H9 (cell line): ENCODE measurements at regions not wholly inside any gene's neighbourhood (a gene's known extent, or its start where the extent isn't known, plus 50 kb on each side); places are given as distances from the start of the nearest gene placed in this dataset.

Experiments
- DNase-seq: peaks from one replicate; pipeline ENCODE4 v3.0.0-alpha.2; 2017
- H2AFZ ChIP-seq: one replicate; pipeline ENCODE4 v1.6.1; 2013; ENCODE audit warnings: mild to moderate bottlenecking, low read length, control low read depth, moderate library complexity
- H2AK5ac ChIP-seq: 2 replicates; pipeline ENCODE4 v1.6.1; 2013; ENCODE audit warnings: low read length, control low read depth, mixed read lengths; ENCODE audit not compliant: insufficient read length
- H2BK120ac ChIP-seq: one replicate; pipeline ENCODE4 v1.6.1; 2013; ENCODE audit warnings: low read depth, mild to moderate bottlenecking, low read length, control low read depth, inconsistent platforms; ENCODE audit not compliant: poor library complexity, severe bottlenecking
- H2BK12ac ChIP-seq: 2 replicates; pipeline ENCODE4 v1.6.1; 2013; ENCODE audit warnings: low read length, control low read depth, mixed read lengths, low read depth; ENCODE audit not compliant: insufficient read length
- H2BK15ac ChIP-seq: 2 replicates; pipeline ENCODE4 v1.6.1; 2013; ENCODE audit warnings: low read depth, low read length, control low read depth
- H2BK20ac ChIP-seq: one replicate; pipeline ENCODE4 v1.6.1; 2013; ENCODE audit warnings: low read depth, mild to moderate bottlenecking, low read length, control low read depth, inconsistent platforms; ENCODE audit not compliant: poor library complexity, severe bottlenecking
- H2BK5ac ChIP-seq: 2 replicates; pipeline ENCODE4 v1.6.1; 2013; ENCODE audit warnings: low read length, control low read depth, mixed read lengths; ENCODE audit not compliant: insufficient read length
- H3K14ac ChIP-seq: 2 replicates; pipeline ENCODE4 v1.6.1; 2013; ENCODE audit warnings: low read length, control low read depth; ENCODE audit not compliant: insufficient read depth
- H3K18ac ChIP-seq: 2 replicates; pipeline ENCODE4 v1.6.1; 2013; ENCODE audit warnings: low read depth, mild to moderate bottlenecking, mixed read lengths, low read length, control low read depth; ENCODE audit not compliant: insufficient read length
- H3K23ac ChIP-seq: 2 replicates; pipeline ENCODE4 v1.6.1; 2013; ENCODE audit warnings: low read length, control low read depth, mixed read lengths, low read depth; ENCODE audit not compliant: insufficient read length
- H3K23me2 ChIP-seq: 2 replicates; pipeline ENCODE4 v1.6.1; 2013; ENCODE audit warnings: low read depth, mild to moderate bottlenecking, mixed read lengths, low read length, control low read depth; ENCODE audit not compliant: insufficient read length, poor library complexity, severe bottlenecking
- H3K27ac ChIP-seq: 2 replicates; pipeline ENCODE4 v1.5.1; 2013; ENCODE audit warnings: low read length, control low read depth, mixed read lengths, low read depth; ENCODE audit not compliant: insufficient read length
- H3K27me3 ChIP-seq: 2 replicates; pipeline ENCODE4 v1.6.1; 2013; ENCODE audit warnings: low read length, control low read depth, inconsistent platforms; ENCODE audit not compliant: insufficient read depth
- H3K4ac ChIP-seq: 2 replicates; pipeline ENCODE4 v1.6.1; 2013; ENCODE audit warnings: low read depth, mild to moderate bottlenecking, control low read depth, inconsistent platforms, low read length, moderate library complexity
- H3K4me1 ChIP-seq: 2 replicates; pipeline ENCODE4 v1.6.1; 2013; ENCODE audit warnings: low read length, control low read depth, inconsistent platforms; ENCODE audit not compliant: insufficient read depth
- H3K4me2 ChIP-seq: 2 replicates; pipeline ENCODE4 v1.6.1; 2013; ENCODE audit warnings: low read length, control low read depth, mixed read lengths; ENCODE audit not compliant: insufficient read length, insufficient read depth
- H3K56ac ChIP-seq: 2 replicates; pipeline ENCODE4 v1.6.1; 2013; ENCODE audit warnings: low read depth, mild to moderate bottlenecking, mixed read lengths, low read length, control low read depth; ENCODE audit not compliant: insufficient read length
- H3K79me1 ChIP-seq: 2 replicates; pipeline ENCODE4 v1.6.1; 2013; ENCODE audit warnings: low read depth, mild to moderate bottlenecking, moderate library complexity, low read length, control low read depth, inconsistent platforms; ENCODE audit not compliant: insufficient read depth, poor library complexity, severe bottlenecking
- H3K79me2 ChIP-seq: 2 replicates; pipeline ENCODE4 v1.6.1; 2013; ENCODE audit warnings: low read length, control low read depth, inconsistent platforms; ENCODE audit not compliant: insufficient read depth
- H3K9ac ChIP-seq: 2 replicates; pipeline ENCODE4 v1.6.1; 2013; ENCODE audit warnings: low read length, control low read depth, mixed read lengths; ENCODE audit not compliant: insufficient read length; ENCODE audit errors: extremely low read depth
- H3K9me3 ChIP-seq: one replicate; pipeline ENCODE4 v1.6.1; 2013; ENCODE audit warnings: low read depth, low read length, inconsistent platforms; ENCODE audit not compliant: control insufficient read depth
- H3T11ph ChIP-seq: one replicate; pipeline ENCODE4 v1.6.1; 2013; ENCODE audit warnings: mild to moderate bottlenecking, low read length, control low read depth, inconsistent platforms
- H4K20me1 ChIP-seq: one replicate; pipeline ENCODE4 v1.6.1; 2013; ENCODE audit not compliant: control insufficient read depth, insufficient read length, insufficient read depth
- H4K5ac ChIP-seq: 2 replicates; pipeline ENCODE4 v1.6.1; 2013; ENCODE audit warnings: low read depth, mild to moderate bottlenecking, mixed read lengths, low read length, control low read depth; ENCODE audit not compliant: insufficient read length
- H4K8ac ChIP-seq: replicated peaks from 2 replicates; pipeline ENCODE4 v1.6.1; 2013; ENCODE audit warnings: low read length, control low read depth, mixed read lengths, low read depth; ENCODE audit not compliant: insufficient read length
- H4K91ac ChIP-seq: 2 replicates; pipeline ENCODE4 v1.6.1; 2013; ENCODE audit warnings: low read depth, mild to moderate bottlenecking, moderate library complexity, mixed read lengths, low read length, control low read depth; ENCODE audit not compliant: insufficient read length
- H3K27ac Mint-ChIP-seq, 3 experiments: 2 replicates in 2 of 3; 3 replicates in 1 of 3; pipeline ENCODE4 v1.8.0; 2020 to 2021; ENCODE audit warnings: mixed read lengths in 3 of 3, mild to moderate bottlenecking in 1 of 3, moderate library complexity in 1 of 3
- H3K27me3 Mint-ChIP-seq: 2 replicates; pipeline ENCODE4 v1.8.0; 2021; ENCODE audit warnings: low read depth, mild to moderate bottlenecking, moderate library complexity, mixed read lengths
- H3K36me3 Mint-ChIP-seq, 3 experiments: 2 replicates in 2 of 3; 3 replicates in 1 of 3; pipeline ENCODE4 v1.8.0; 2020 to 2021; ENCODE audit warnings: low read depth in 3 of 3, mixed read lengths in 3 of 3; ENCODE audit not compliant: insufficient read depth in 1 of 3
- H3K4me1 Mint-ChIP-seq, 2 experiments: 2 replicates each; pipeline ENCODE4 v1.8.0; 2020; ENCODE audit warnings: mixed read lengths in 2 of 2
- H3K4me3 Mint-ChIP-seq, 2 experiments: 2 replicates in 1 of 2; 3 replicates in 1 of 2; pipeline ENCODE4 v1.8.0; 2020 to 2021; ENCODE audit warnings: mild to moderate bottlenecking in 2 of 2, mixed read lengths in 2 of 2, moderate library complexity in 1 of 2
- H3K9me3 Mint-ChIP-seq, 2 experiments: 2 replicates in 1 of 2; 3 replicates in 1 of 2; pipeline ENCODE4 v1.8.0; 2020; ENCODE audit warnings: mild to moderate bottlenecking in 2 of 2, mixed read lengths in 2 of 2, moderate library complexity in 1 of 2
- CTCF ChIP-seq: fragments of 200-600 bp; sonication (generic); conservative IDR thresholded peaks from 3 replicates; pipeline ENCODE4 v1.8.0; 2021; ENCODE audit warnings: antibody characterized with exemption, mild to moderate bottlenecking
- WGBS: extraction: QIAGEN DNeasy Blood & Tissue Kit; methylation state at CpG from one replicate; pipeline ENCODE4 v1.1.7; 2013; ENCODE audit warnings: missing lambda C conversion rate, low lambda C conversion rate, mixed read lengths; ENCODE audit not compliant: insufficient read length; ENCODE audit errors: extremely low coverage; 5-methylcytosine and 5-hydroxymethylcytosine counted together

GRCh38 chr7:81482600-81483186, 287.2 kb downstream of the HGF start:
- Histone ChIP-seq H4K20me1 (no peaks in the 10 kb centered on the region), H3K27me3 (no peaks in the 10 kb centered on the region), H3K23me2 (no peaks in the 10 kb centered on the region), H3K4ac (no peak overlapping the region), H3K4me1 (no peaks in the 10 kb centered on the region), H2AFZ (no peak overlapping the region), H2BK20ac (no peak overlapping the region), H3K56ac (no peak overlapping the region), H3K9me3 (no peaks in the 10 kb centered on the region), H3K79me1 (no peaks in the 10 kb centered on the region), H3K9ac (no peak overlapping the region), H4K91ac (no peak overlapping the region), H2AK5ac (no peak overlapping the region), H3K18ac (no peak overlapping the region), H4K8ac (no peak overlapping the region), H2BK120ac (no peak overlapping the region), H2BK12ac (no peak overlapping the region), H3K14ac (no peak overlapping the region), H3K4me2 (no peak overlapping the region), H3K27ac (no peak overlapping the region), H3K79me2 (no peaks in the 10 kb centered on the region), H4K5ac (no peak overlapping the region), H2BK15ac (no peak overlapping the region), H3K23ac (no peak overlapping the region), H3T11ph (no peak overlapping the region), H2BK5ac (no peak overlapping the region)
- Mint-ChIP-seq H3K4me3 (no peak overlapping the region), H3K27ac (no peak overlapping the region), H3K4me1 (peaks cover 11 to 12% of the 10 kb centered on the region in 2 experiments; a peak in 3 of 4 replicates), H3K9me3 (peaks cover 2 to 4% of the 10 kb centered on the region in 2 experiments; a peak in 3 of 5 replicates), H3K36me3 (peaks cover 0 to 6% (median 3%) of the 10 kb centered on the region in 3 experiments; a peak in 3 of 7 replicates), H3K27me3 (no peaks in the 10 kb centered on the region)
- no CpG with 5 or more reads among the region's 2 CpGs for WGBS
- no peak for DNase-seq
- peak; percentile 81 for TF ChIP-seq CTCF
